ENCODE measurements at regions not wholly inside any gene's neighbourhood (a gene's known extent, or its start where the extent isn't known, plus 50 kb on each side); places are given as distances from the start of the nearest gene placed in this dataset.

DNA sequence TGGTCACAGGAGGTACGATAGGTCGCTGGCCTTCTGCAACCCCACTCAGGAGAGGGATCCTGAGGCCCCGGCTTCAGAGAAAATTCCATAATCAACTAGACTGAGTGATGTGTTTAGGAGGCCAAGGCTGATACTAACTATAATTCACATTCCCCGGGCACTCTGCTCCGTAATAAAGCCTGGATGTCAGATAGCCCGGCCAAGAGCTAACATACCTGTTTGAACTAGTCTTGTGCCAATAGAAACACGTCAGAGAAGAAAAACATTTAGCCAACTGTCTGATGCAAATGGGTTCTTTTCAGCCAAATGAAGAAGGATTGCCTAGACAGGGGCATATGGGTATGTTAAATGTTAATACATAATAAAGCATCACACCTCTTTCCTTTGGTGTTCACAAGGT, 204.2 kb downstream of the TSHZ3 start:
- H4K20me1 ChIP-seq (ENCODE audit: insufficient read depth, low read length), result no peaks in the 10 kb centered on the region

DNA sequence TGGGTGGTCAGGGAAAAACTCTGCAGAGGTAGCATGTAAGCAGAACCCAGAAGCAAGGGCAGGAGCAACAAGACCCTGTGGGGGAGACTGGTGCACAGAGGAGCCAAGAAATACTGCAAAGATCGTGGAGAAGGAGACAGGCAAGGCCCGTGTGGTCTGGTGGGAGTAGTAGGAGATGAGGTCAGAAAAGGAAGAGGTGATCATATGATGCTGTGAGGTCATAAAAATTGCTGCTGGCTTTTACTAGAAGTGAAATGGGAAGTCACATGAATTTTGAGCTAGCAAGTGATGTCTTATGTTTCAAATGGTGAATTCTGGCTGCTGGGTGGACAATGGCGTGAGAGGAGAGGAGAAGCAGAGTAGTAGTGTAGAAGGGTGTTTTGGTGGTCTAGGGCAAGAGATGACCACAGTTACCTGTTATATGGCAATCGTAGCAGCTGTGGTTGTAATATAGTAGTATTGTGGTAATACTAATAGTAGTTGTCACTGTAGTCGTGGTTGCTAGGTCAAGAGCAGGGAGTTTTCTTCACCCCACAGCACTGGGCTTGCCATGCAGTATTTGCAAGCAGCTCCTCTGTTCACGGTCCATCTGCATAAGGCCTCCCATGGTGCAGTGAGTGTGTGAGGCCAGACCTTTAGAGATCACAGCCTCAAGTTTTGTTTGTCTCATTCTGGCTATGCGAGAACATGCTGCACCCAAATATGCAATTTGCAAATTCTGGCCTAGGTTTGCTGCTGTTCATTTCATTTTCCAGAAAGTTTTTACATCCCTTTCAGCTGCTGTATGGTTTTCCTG, 205.0 kb downstream of the TSHZ3 start:
- no peak overlapping the region for H3K27ac ChIP-seq (ENCODE audit: low read depth in 1 of 2, low read length in 2 of 2)
- WGBS (ENCODE audit: insufficient coverage), result 84% methylated on average over 5 of the region's 7 CpGs
- H3K4me1 ChIP-seq (ENCODE audit: control insufficient read depth in 1 of 2, insufficient read depth in 2 of 2, low read length in 2 of 2), result no peaks in the 10 kb centered on the region
- Mint-ChIP-seq H3K27me3 (ENCODE audit: low read depth in 3 of 3) (peaks cover 2 to 3% (median 2%) of the 10 kb centered on the region in 3 donors), H3K36me3 (no peaks in the 10 kb centered on the region), H3K4me1 (no peaks in the 10 kb centered on the region), H3K9me3 (peaks cover 0 to 2% (median 0%) of the 10 kb centered on the region in 7 donors), H3K4me3 (no peak overlapping the region), H3K27ac (no peak overlapping the region)
- no peaks in the 10 kb centered on the region for H3K36me3 ChIP-seq (replicated peaks in 1 of 2; ENCODE audit: control insufficient read depth in 1 of 2, insufficient read depth in 2 of 2, low read length in 2 of 2)
- H3K9ac ChIP-seq (ENCODE audit: insufficient read depth, low read length, poor library complexity, severe bottlenecking), result no peak overlapping the region
- no peaks in the 10 kb centered on the region for H3K79me2 ChIP-seq (ENCODE audit: insufficient read depth, low read length)
- no peak overlapping the region for H2AFZ ChIP-seq (ENCODE audit: insufficient read depth, low read depth, low read length, poor library complexity, severe bottlenecking)
- no peak overlapping the region for H3K4me2 ChIP-seq (replicated peaks; ENCODE audit: extremely low read depth, low read length, poor library complexity, severe bottlenecking)
- intact Hi-C loops (cut with micrococcal nuclease), result no loop called here
- no peaks in the 10 kb centered on the region for H3K9me3 ChIP-seq (replicated peaks in 1 of 2; ENCODE audit: control insufficient read depth in 1 of 2, insufficient read depth in 1 of 2, low read length in 2 of 2)
- no peak for DNase-seq
- H3K27me3 ChIP-seq (ENCODE audit: control insufficient read depth in 2 of 2, insufficient read depth in 2 of 2, low read length in 2 of 2), result no peaks in the 10 kb centered on the region
- no peak overlapping the region for H3K4me3 ChIP-seq (replicated peaks in 1 of 3; ENCODE audit: low read depth in 2 of 3, low read length in 3 of 3)
- no peaks in the 10 kb centered on the region for H4K20me1 ChIP-seq (ENCODE audit: insufficient read depth, low read length)
- TF ChIP-seq, protein P1, sequence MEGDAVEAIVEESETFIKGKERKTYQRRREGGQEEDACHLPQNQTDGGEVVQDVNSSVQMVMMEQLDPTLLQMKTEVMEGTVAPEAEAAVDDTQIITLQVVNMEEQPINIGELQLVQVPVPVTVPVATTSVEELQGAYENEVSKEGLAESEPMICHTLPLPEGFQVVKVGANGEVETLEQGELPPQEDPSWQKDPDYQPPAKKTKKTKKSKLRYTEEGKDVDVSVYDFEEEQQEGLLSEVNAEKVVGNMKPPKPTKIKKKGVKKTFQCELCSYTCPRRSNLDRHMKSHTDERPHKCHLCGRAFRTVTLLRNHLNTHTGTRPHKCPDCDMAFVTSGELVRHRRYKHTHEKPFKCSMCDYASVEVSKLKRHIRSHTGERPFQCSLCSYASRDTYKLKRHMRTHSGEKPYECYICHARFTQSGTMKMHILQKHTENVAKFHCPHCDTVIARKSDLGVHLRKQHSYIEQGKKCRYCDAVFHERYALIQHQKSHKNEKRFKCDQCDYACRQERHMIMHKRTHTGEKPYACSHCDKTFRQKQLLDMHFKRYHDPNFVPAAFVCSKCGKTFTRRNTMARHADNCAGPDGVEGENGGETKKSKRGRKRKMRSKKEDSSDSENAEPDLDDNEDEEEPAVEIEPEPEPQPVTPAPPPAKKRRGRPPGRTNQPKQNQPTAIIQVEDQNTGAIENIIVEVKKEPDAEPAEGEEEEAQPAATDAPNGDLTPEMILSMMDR (IDR thresholded peaks at IDR 0.05), result no peak

More for the DNA sequence above, 204.2 kb downstream of the TSHZ3 start:
- no peak for DNase-seq
- Histone ChIP-seq H3K36me3 (replicated peaks in 1 of 2; ENCODE audit: control insufficient read depth in 1 of 2, insufficient read depth in 2 of 2, low read length in 2 of 2) (no peaks in the 10 kb centered on the region), H3K9ac (ENCODE audit: insufficient read depth, low read length, poor library complexity, severe bottlenecking) (no peak overlapping the region), H2AFZ (ENCODE audit: insufficient read depth, low read depth, low read length, poor library complexity, severe bottlenecking) (no peak overlapping the region), H3K4me2 (replicated peaks; ENCODE audit: extremely low read depth, low read length, poor library complexity, severe bottlenecking) (no peak overlapping the region), H3K27ac (ENCODE audit: low read depth in 1 of 2, low read length in 2 of 2) (no peak overlapping the region), H3K4me3 (replicated peaks in 1 of 3; ENCODE audit: low read depth in 2 of 3, low read length in 3 of 3) (no peak overlapping the region), H3K9me3 (replicated peaks in 1 of 2; ENCODE audit: control insufficient read depth in 1 of 2, insufficient read depth in 1 of 2, low read length in 2 of 2) (no peaks in the 10 kb centered on the region), H3K27me3 (ENCODE audit: control insufficient read depth in 2 of 2, insufficient read depth in 2 of 2, low read length in 2 of 2) (no peaks in the 10 kb centered on the region), H3K4me1 (ENCODE audit: control insufficient read depth in 1 of 2, insufficient read depth in 2 of 2, low read length in 2 of 2) (no peaks in the 10 kb centered on the region), H3K79me2 (ENCODE audit: insufficient read depth, low read length) (no peaks in the 10 kb centered on the region)
- Mint-ChIP-seq H3K4me1 (no peaks in the 10 kb centered on the region), H3K9me3 (peaks cover 0 to 2% (median 0%) of the 10 kb centered on the region in 7 donors), H3K27me3 (ENCODE audit: low read depth in 3 of 3) (peaks cover 0 to 3% (median 2%) of the 10 kb centered on the region in 3 donors), H3K4me3 (no peak overlapping the region), H3K27ac (no peak overlapping the region), H3K36me3 (no peaks in the 10 kb centered on the region)
- TF ChIP-seq, protein P1 (IDR thresholded peaks at IDR 0.05), result no peak
- intact Hi-C loops (cut with micrococcal nuclease), result no loop called here
- 95% methylated on average over 4 of the region's 7 CpGs for WGBS (ENCODE audit: insufficient coverage)
